ENCODE measurements at regions not wholly inside any gene's neighbourhood (a gene's known extent, or its start where the extent isn't known, plus 50 kb on each side); places are given as distances from the start of the nearest gene placed in this dataset.

- POLR2A ChIA-PET = no interaction called here
- H3K36me3 Mint-ChIP-seq (ENCODE audit: insufficient read depth, unreplicated experiment) = no peaks in the 10 kb centered on the region
- no peak overlapping the region for H3K27ac Mint-ChIP-seq (ENCODE audit: low read depth, unreplicated experiment)
- DNase-seq (ENCODE audit: unreplicated experiment) = no peak
- peaks cover 8% of the 10 kb centered on the region for H3K9me3 Mint-ChIP-seq (ENCODE audit: unreplicated experiment)
- H3K4me3 Mint-ChIP-seq (ENCODE audit: unreplicated experiment) = no peak overlapping the region
- peaks cover 6% of the 10 kb centered on the region for H3K4me1 Mint-ChIP-seq (ENCODE audit: insufficient read depth, unreplicated experiment)
- intact Hi-C loops (cut with micrococcal nuclease) = no loop called here
- BruUV-seq (replicated peaks) = no TSS peak
- no peaks in the 10 kb centered on the region for H3K27me3 Mint-ChIP-seq (ENCODE audit: insufficient read depth, unreplicated experiment)
- CTCF ChIA-PET = no interaction called here
- TF ChIP-seq, protein P1, sequence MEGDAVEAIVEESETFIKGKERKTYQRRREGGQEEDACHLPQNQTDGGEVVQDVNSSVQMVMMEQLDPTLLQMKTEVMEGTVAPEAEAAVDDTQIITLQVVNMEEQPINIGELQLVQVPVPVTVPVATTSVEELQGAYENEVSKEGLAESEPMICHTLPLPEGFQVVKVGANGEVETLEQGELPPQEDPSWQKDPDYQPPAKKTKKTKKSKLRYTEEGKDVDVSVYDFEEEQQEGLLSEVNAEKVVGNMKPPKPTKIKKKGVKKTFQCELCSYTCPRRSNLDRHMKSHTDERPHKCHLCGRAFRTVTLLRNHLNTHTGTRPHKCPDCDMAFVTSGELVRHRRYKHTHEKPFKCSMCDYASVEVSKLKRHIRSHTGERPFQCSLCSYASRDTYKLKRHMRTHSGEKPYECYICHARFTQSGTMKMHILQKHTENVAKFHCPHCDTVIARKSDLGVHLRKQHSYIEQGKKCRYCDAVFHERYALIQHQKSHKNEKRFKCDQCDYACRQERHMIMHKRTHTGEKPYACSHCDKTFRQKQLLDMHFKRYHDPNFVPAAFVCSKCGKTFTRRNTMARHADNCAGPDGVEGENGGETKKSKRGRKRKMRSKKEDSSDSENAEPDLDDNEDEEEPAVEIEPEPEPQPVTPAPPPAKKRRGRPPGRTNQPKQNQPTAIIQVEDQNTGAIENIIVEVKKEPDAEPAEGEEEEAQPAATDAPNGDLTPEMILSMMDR (IDR thresholded peaks at IDR 0.05; ENCODE audit: unreplicated experiment) = no peak
These were observed 329.1 kb upstream of the SLC24A2 start for GRCh38 chr9:20117986-20118385.

GRCh38 chr9:20117482-20117881 is 328.6 kb upstream of the SLC24A2 start:
- Mint-ChIP-seq H3K9me3 (ENCODE audit: unreplicated experiment) (peaks cover 8% of the 10 kb centered on the region), H3K27ac (ENCODE audit: low read depth, unreplicated experiment) (no peak overlapping the region), H3K36me3 (ENCODE audit: insufficient read depth, unreplicated experiment) (no peaks in the 10 kb centered on the region), H3K4me1 (ENCODE audit: insufficient read depth, unreplicated experiment) (peaks cover 6% of the 10 kb centered on the region), H3K27me3 (ENCODE audit: insufficient read depth, unreplicated experiment) (no peaks in the 10 kb centered on the region), H3K4me3 (ENCODE audit: unreplicated experiment) (no peak overlapping the region)
- no peak for DNase-seq (ENCODE audit: unreplicated experiment)
- BruUV-seq (replicated peaks) = no TSS peak
- POLR2A ChIA-PET = no interaction called here
- CTCF ChIA-PET = no interaction called here
- TF ChIP-seq, protein P1 (IDR thresholded peaks at IDR 0.05; ENCODE audit: unreplicated experiment) = no peak
- intact Hi-C loops (cut with micrococcal nuclease) = no loop called here

GRCh38 chr9:20114974-20115373 is 326.1 kb upstream of the SLC24A2 start:
- no TSS peak for BruUV-seq (replicated peaks)
- no peaks in the 10 kb centered on the region for H3K36me3 Mint-ChIP-seq (ENCODE audit: insufficient read depth, unreplicated experiment)
- H3K9me3 Mint-ChIP-seq (ENCODE audit: unreplicated experiment) = peaks cover 8% of the 10 kb centered on the region
- intact Hi-C loops (cut with micrococcal nuclease) = no loop called here
- POLR2A ChIA-PET = no interaction called here
- H3K27me3 Mint-ChIP-seq (ENCODE audit: insufficient read depth, unreplicated experiment) = no peaks in the 10 kb centered on the region
- H3K4me1 Mint-ChIP-seq (ENCODE audit: insufficient read depth, unreplicated experiment) = peaks cover 6% of the 10 kb centered on the region
- H3K4me3 Mint-ChIP-seq (ENCODE audit: unreplicated experiment) = no peak overlapping the region
- CTCF ChIA-PET = interaction anchor here (0.6 kb wide), 1 partner anchor 206 kb away, joined by 3 read pairs; no protein-coding TSS in a partner anchor
- no peak for DNase-seq (ENCODE audit: unreplicated experiment)
- TF ChIP-seq, protein P1 (IDR thresholded peaks at IDR 0.05; ENCODE audit: unreplicated experiment) = no peak
- H3K27ac Mint-ChIP-seq (ENCODE audit: low read depth, unreplicated experiment) = no peak overlapping the region

DNA sequence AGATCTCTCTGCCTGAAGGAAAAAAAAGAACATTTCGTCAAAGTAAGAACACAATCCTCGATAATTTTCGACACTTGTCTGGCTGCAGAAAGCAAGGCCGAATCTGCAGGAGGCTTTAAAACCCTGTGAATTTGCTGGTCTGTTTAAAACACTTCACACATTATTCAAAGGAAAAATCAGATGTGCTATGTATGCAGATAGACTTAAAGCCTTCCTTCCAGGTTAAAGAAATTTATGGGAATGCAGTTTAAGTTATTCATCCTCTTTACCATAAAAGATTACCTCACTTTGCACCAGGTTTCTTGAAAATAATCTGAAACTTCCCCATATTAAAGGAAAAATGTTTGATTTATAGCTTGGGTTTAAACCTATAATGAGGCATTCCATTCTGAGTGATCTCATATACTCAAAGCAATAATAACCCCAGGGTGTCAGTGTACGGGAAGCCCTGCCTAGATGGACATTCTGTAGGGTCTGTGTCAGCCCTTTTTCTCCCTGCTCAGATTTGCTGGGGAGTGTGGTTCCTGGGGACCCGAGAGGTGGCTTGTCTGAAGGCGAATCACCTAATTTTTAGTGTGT is 323.5 kb upstream of the SLC24A2 start:
- no peak for DNase-seq (ENCODE audit: unreplicated experiment)
- no TSS peak for BruUV-seq (replicated peaks)
- Mint-ChIP-seq H3K4me3 (ENCODE audit: unreplicated experiment) (no peak overlapping the region), H3K36me3 (ENCODE audit: insufficient read depth, unreplicated experiment) (no peaks in the 10 kb centered on the region), H3K4me1 (ENCODE audit: insufficient read depth, unreplicated experiment) (peaks cover 4% of the 10 kb centered on the region), H3K27ac (ENCODE audit: low read depth, unreplicated experiment) (no peak overlapping the region), H3K27me3 (ENCODE audit: insufficient read depth, unreplicated experiment) (no peaks in the 10 kb centered on the region), H3K9me3 (ENCODE audit: unreplicated experiment) (peaks cover 8% of the 10 kb centered on the region)
- intact Hi-C loops (cut with micrococcal nuclease) = no loop called here
- ChIA-PET CTCF (no interaction called here), POLR2A (no interaction called here)
- TF ChIP-seq, protein P1 (IDR thresholded peaks at IDR 0.05; ENCODE audit: unreplicated experiment) = no peak

Data from MCF 10A (cell line).